NCI-H510A (cell line): ENCODE measurements at regions not wholly inside any gene's neighbourhood (a gene's known extent, or its start where the extent isn't known, plus 50 kb on each side); places are given as distances from the start of the nearest gene placed in this dataset.

Experiments used
- DNase-seq: peaks from one replicate; lab custom pipeline; 2025; lab: John Stamatoyannopoulos, UW

- no peak for DNase-seq
Measured at GRCh38 chr5:158159621-158160020, 300.7 kb upstream of the CLINT1 start.

- DNase-seq: no peak
Measured at GRCh38 chr5:158155811-158156505, 297.0 kb upstream of the CLINT1 start.

- no peak for DNase-seq
Measured at GRCh38 chr5:158155067-158155466, 296.1 kb upstream of the CLINT1 start.

- DNase-seq: no peak
Measured at GRCh38 chr5:158154226-158155005, 295.5 kb upstream of the CLINT1 start.

- DNase-seq: no peak
Measured at GRCh38 chr5:158153508-158153907, 294.6 kb upstream of the CLINT1 start.

GRCh38 chr5:158152136-158152535, 293.2 kb upstream of the CLINT1 start:
- no peak for DNase-seq

- no peak for DNase-seq
Measured at GRCh38 chr5:158147227-158147626, 288.3 kb upstream of the CLINT1 start.

- no peak for DNase-seq
Measured at GRCh38 chr5:158145827-158146226, 286.9 kb upstream of the CLINT1 start.

GRCh38 chr5:158143081-158143480, 284.1 kb upstream of the CLINT1 start:
- DNase-seq: no peak

GRCh38 chr5:158142156-158142555, 283.2 kb upstream of the CLINT1 start:
- no peak for DNase-seq

GRCh38 chr5:158140120-158140731, 281.3 kb upstream of the CLINT1 start:
- no peak for DNase-seq

- DNase-seq: no peak
Measured at GRCh38 chr5:158139161-158139560, 280.2 kb upstream of the CLINT1 start.

- DNase-seq: no peak
Measured at GRCh38 chr5:158135682-158136179, 276.8 kb upstream of the CLINT1 start.

GRCh38 chr5:158133369-158133768, 274.4 kb upstream of the CLINT1 start:
- no peak for DNase-seq

- no peak for DNase-seq
Measured at GRCh38 chr5:158127536-158127935, 268.6 kb upstream of the CLINT1 start.

GRCh38 chr5:158126442-158127405, 267.8 kb upstream of the CLINT1 start:
- DNase-seq: no peak

GRCh38 chr5:158124606-158125316, 265.8 kb upstream of the CLINT1 start:
- DNase-seq: no peak

- no peak for DNase-seq
Measured at GRCh38 chr5:158123595-158123994, 264.6 kb upstream of the CLINT1 start.

GRCh38 chr5:158121678-158122077, 262.7 kb upstream of the CLINT1 start:
- no peak for DNase-seq

- no peak for DNase-seq
Measured at GRCh38 chr5:158120760-158121159, 261.8 kb upstream of the CLINT1 start.
